Tibial artery (tissue), 4 donors: ENCODE measurements at regions not wholly inside any gene's neighbourhood (a gene's known extent, or its start where the extent isn't known, plus 50 kb on each side); places are given as distances from the start of the nearest gene placed in this dataset.

Source experiments
- DNase-seq, 2 donors: peaks; one replicate each; pipeline ENCODE4 v3.0.0-alpha.2; 2019
- H3K27ac ChIP-seq, 2 donors: fragments of 200-600 bp; sonication (generic) in 1 of 2; 1 replicate in 1 of 2; 2 replicates in 1 of 2; pipeline ENCODE4 v1.5.1; 2018 to 2019; ENCODE audit warnings: mild to moderate bottlenecking in 1 of 2
- H3K27me3 ChIP-seq, 2 donors: fragments of 200-600 bp; sonication (generic) in 1 of 2; one replicate each; pipeline versions ENCODE4 v1.5.1 to v1.6.0; 2016 to 2019
- H3K36me3 ChIP-seq, 3 donors: fragments of 200-600 bp; sonication (generic) in 2 of 3; one replicate each; pipeline ENCODE4 v1.5.1; 2016 to 2019; ENCODE audit warnings: mild to moderate bottlenecking in 2 of 3
- H3K4me1 ChIP-seq, 4 donors: fragments of 200-600 bp; sonication (generic) in 2 of 4; 1 replicate in 3 of 4; 2 replicates in 1 of 4; pipeline ENCODE4 v1.5.1; 2016 to 2019
- H3K4me3 ChIP-seq, 2 donors: fragments of 200-600 bp; sonication (generic) in 1 of 2; 1 replicate in 1 of 2; 2 replicates in 1 of 2; pipeline ENCODE4 v1.5.1; 2018 to 2019; ENCODE audit warnings: mild to moderate bottlenecking in 2 of 2
- H3K9me3 ChIP-seq, 3 donors: fragments of 200-600 bp; sonication (generic) in 1 of 3; one replicate each; pipeline ENCODE4 v1.5.1; 2016 to 2019
- CTCF ChIP-seq, 2 experiments: fragments of 200-600 bp in 1 of 2; fragments of 450-650 bp in 1 of 2; IDR thresholded peaks; one replicate each; pipeline ENCODE4 v1.5.1; 2017 to 2019; ENCODE audit warnings: antibody characterized with exemption in 2 of 2, mild to moderate bottlenecking in 1 of 2, moderate library complexity in 1 of 2
- intact Hi-C: fragments of 100-400 bp; cut with DNase I; formaldehyde crosslinking; loops from one replicate; pipeline ENCODE4 v1.15.0; 2023; ENCODE audit warnings: low total_unique reads

GRCh38 chr5:173514661-173515060 is 101.8 kb downstream of the BOD1 start:
- Histone ChIP-seq H3K4me1 (no peaks in the 10 kb centered on the region), H3K4me3 (no peak overlapping the region), H3K9me3 (no peaks in the 10 kb centered on the region), H3K27ac (no peak overlapping the region), H3K36me3 (no peaks in the 10 kb centered on the region), H3K27me3 (peaks cover 0 to 2% of the 10 kb centered on the region in 2 donors)
- DNase-seq, result no peak
- intact Hi-C loops, result loop anchor here (5.0 kb wide), 1 partner anchor 1952 kb away; no protein-coding TSS in a partner anchor
- no peak for TF ChIP-seq CTCF (IDR thresholded peaks at IDR 0.05)

- intact Hi-C loops, result loop anchor here (5.0 kb wide), 1 partner anchor 1951 kb away; no protein-coding TSS in a partner anchor
- H3K9me3 ChIP-seq, result no peaks in the 10 kb centered on the region
- H3K36me3 ChIP-seq, result no peaks in the 10 kb centered on the region
- no peak overlapping the region for H3K4me3 ChIP-seq
- no peaks in the 10 kb centered on the region for H3K4me1 ChIP-seq
- no peak for TF ChIP-seq CTCF (IDR thresholded peaks at IDR 0.05)
- no peak overlapping the region for H3K27ac ChIP-seq
- no peaks in the 10 kb centered on the region for H3K27me3 ChIP-seq
- DNase-seq, result no peak
These were observed 102.9 kb downstream of the BOD1 start for GRCh38 chr5:173513521-173513991.

DNA sequence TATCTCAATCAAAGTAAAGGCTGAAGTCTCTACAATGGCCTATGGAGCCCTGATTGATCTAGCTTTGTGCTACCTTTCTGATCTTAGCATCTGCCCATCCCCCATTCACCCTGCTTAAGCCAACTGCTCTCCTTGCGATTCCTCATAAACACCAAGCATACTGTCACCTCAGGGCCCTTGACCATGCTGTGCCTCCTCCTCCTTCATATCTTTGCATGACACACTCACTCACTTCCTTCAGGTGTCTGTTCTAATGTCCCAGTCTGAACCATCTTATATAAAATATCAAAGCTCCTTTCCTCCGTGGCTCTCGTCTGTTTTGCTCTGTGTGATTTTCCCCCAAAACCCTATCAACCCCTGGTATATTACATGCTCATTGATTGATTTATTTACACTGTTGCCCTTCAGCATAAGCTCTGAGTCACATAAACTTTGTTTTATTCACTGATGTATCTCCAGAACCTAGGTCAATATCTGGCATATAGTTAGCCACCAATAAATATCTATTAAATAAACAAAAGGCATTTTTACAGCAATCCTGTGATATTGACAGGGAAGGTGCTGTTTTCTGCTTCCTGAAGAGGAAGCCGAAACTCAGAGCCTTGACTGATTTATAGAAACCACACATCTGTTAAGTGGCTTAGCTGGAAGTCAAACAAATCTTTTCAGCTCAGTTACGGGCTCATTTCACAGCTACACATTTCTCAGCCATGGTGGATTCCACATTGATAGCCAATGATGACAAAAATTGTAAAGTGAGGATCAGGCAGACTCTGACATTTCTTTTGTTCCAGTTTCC is 103.6 kb downstream of the BOD1 start:
- Histone ChIP-seq H3K27me3 (no peaks in the 10 kb centered on the region), H3K4me1 (no peaks in the 10 kb centered on the region), H3K9me3 (no peaks in the 10 kb centered on the region), H3K36me3 (no peaks in the 10 kb centered on the region), H3K27ac (no peak overlapping the region), H3K4me3 (no peak overlapping the region)
- TF ChIP-seq CTCF (IDR thresholded peaks at IDR 0.05), result no peak
- no peak for DNase-seq
- intact Hi-C loops, result loop anchor here (5.0 kb wide), 1 partner anchor 1951 kb away; no protein-coding TSS in a partner anchor

GRCh38 chr5:173509060-173509459 is 107.4 kb downstream of the BOD1 start:
- intact Hi-C loops, result no loop called here
- no peak for TF ChIP-seq CTCF (IDR thresholded peaks at IDR 0.05)
- H3K27me3 ChIP-seq, result no peaks in the 10 kb centered on the region
- no peaks in the 10 kb centered on the region for H3K36me3 ChIP-seq
- H3K27ac ChIP-seq, result no peak overlapping the region
- H3K4me1 ChIP-seq, result no peaks in the 10 kb centered on the region
- DNase-seq, result no peak
- peaks cover 0 to 7% (median 0%) of the 10 kb centered on the region in 3 donors for H3K9me3 ChIP-seq
- H3K4me3 ChIP-seq, result no peak overlapping the region

DNA sequence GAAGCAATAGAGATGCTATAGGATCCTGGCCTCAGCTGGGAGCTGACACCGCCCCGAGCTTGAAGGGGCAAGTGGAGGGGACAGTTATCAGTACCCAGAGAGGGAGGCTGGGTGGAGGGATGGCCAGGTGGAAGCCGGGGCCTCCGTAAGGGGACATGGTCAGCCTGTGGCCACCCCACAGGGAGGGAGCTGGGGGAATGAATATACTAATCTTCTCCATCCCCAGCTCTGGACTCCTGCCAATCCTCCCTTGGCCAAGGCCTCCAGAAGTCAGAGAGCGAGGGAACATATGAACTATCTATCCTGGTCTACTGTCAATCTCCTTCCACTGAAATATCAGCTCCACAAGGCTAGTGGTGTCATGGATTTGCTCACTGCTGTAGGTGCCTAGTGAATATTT is 109.3 kb downstream of the BOD1 start:
- intact Hi-C loops, result no loop called here
- TF ChIP-seq CTCF (IDR thresholded peaks at IDR 0.05), result no peak
- no peak overlapping the region for H3K27ac ChIP-seq
- no peak for DNase-seq
- H3K9me3 ChIP-seq, result peaks cover 0 to 7% (median 0%) of the 10 kb centered on the region in 3 donors
- H3K27me3 ChIP-seq, result no peaks in the 10 kb centered on the region
- no peak overlapping the region for H3K4me3 ChIP-seq
- H3K36me3 ChIP-seq, result no peaks in the 10 kb centered on the region
- H3K4me1 ChIP-seq, result no peaks in the 10 kb centered on the region
